NOMO-1 (cell line): ENCODE measurements at regions not wholly inside any gene's neighbourhood (a gene's known extent, or its start where the extent isn't known, plus 50 kb on each side); places are given as distances from the start of the nearest gene placed in this dataset.

Experiments used
- DNase-seq, 2 experiments: peaks; one replicate each; lab custom pipeline; 2025; ENCODE audit not compliant: unreplicated experiment in 2 of 2; lab: John Stamatoyannopoulos, UW

GRCh38 chr10:43981696-43982095 lies 333.0 kb upstream of the ZNF32 start:
- DNase-seq: no peak

GRCh38 chr10:43981232-43981631 lies 332.6 kb upstream of the ZNF32 start:
- no peak for DNase-seq

GRCh38 chr10:43980715-43981114 lies 332.0 kb upstream of the ZNF32 start:
- no peak for DNase-seq

GRCh38 chr10:43980313-43980712 lies 331.6 kb upstream of the ZNF32 start:
- DNase-seq: no peak

- DNase-seq: no peak
Measured at GRCh38 chr10:43979551-43979950, 330.9 kb upstream of the ZNF32 start.

- no peak for DNase-seq
Measured at GRCh38 chr10:43978936-43979335, 330.3 kb upstream of the ZNF32 start.

- no peak for DNase-seq
Measured at GRCh38 chr10:43978091-43978490, 329.4 kb upstream of the ZNF32 start.

GRCh38 chr10:43976292-43976691 lies 327.6 kb upstream of the ZNF32 start:
- no peak for DNase-seq

GRCh38 chr10:43973801-43974200 lies 325.1 kb upstream of the ZNF32 start:
- DNase-seq: no peak

- DNase-seq: no peak
Measured at GRCh38 chr10:43972976-43973647, 324.4 kb upstream of the ZNF32 start.

GRCh38 chr10:43971981-43972380 lies 323.3 kb upstream of the ZNF32 start:
- DNase-seq: no peak

GRCh38 chr10:43971306-43971705 lies 322.6 kb upstream of the ZNF32 start:
- DNase-seq: no peak

GRCh38 chr10:43970717-43971116 lies 322.0 kb upstream of the ZNF32 start:
- DNase-seq: no peak

- DNase-seq: no peak
Measured at GRCh38 chr10:43970018-43970698, 321.5 kb upstream of the ZNF32 start.

GRCh38 chr10:43969506-43969905 lies 320.8 kb upstream of the ZNF32 start:
- no peak for DNase-seq

- DNase-seq: no peak
Measured at GRCh38 chr10:43968961-43969360, 320.3 kb upstream of the ZNF32 start.

- DNase-seq: no peak
Measured at GRCh38 chr10:43968076-43968475, 319.4 kb upstream of the ZNF32 start.

- DNase-seq: no peak
Measured at GRCh38 chr10:43966571-43966965, 317.9 kb upstream of the ZNF32 start.

- DNase-seq: no peak
Measured at GRCh38 chr10:43965918-43966570, 317.4 kb upstream of the ZNF32 start.

GRCh38 chr10:43965033-43965917 lies 316.6 kb upstream of the ZNF32 start:
- DNase-seq: peak in 1 of 2 experiments; percentile 1

- DNase-seq: no peak
Measured at GRCh38 chr10:43964486-43964885, 315.8 kb upstream of the ZNF32 start.
